WTC11 (cell line): ENCODE measurements at regions not wholly inside any gene's neighbourhood (a gene's known extent, or its start where the extent isn't known, plus 50 kb on each side); places are given as distances from the start of the nearest gene placed in this dataset.

Experiments used
- IRF2 ChIP-seq: sonication (generic); formaldehyde crosslinking; IDR thresholded peaks from 2 replicates; pipeline ENCODE4 v1.8.0; 2022; ENCODE audit warnings: low read depth, missing genetic modification reagents, borderline replicate concordance
- KAT7 ChIP-seq: sonication (generic); formaldehyde crosslinking; IDR thresholded peaks from 2 replicates; pipeline ENCODE4 v1.8.1; 2023; ENCODE audit warnings: missing genetic modification reagents, mild to moderate bottlenecking, borderline replicate concordance
- TF ChIP-seq, protein P1 (sequence below): fragments of 200-600 bp; IDR thresholded peaks from 2 replicates; pipeline ENCODE4 v1.8.0; 2022; ENCODE audit warnings: antibody characterized with exemption

- TF ChIP-seq, protein P1, sequence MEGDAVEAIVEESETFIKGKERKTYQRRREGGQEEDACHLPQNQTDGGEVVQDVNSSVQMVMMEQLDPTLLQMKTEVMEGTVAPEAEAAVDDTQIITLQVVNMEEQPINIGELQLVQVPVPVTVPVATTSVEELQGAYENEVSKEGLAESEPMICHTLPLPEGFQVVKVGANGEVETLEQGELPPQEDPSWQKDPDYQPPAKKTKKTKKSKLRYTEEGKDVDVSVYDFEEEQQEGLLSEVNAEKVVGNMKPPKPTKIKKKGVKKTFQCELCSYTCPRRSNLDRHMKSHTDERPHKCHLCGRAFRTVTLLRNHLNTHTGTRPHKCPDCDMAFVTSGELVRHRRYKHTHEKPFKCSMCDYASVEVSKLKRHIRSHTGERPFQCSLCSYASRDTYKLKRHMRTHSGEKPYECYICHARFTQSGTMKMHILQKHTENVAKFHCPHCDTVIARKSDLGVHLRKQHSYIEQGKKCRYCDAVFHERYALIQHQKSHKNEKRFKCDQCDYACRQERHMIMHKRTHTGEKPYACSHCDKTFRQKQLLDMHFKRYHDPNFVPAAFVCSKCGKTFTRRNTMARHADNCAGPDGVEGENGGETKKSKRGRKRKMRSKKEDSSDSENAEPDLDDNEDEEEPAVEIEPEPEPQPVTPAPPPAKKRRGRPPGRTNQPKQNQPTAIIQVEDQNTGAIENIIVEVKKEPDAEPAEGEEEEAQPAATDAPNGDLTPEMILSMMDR = no peak
- TF ChIP-seq IRF2 (CRISPR knock-in tag) (no peak), KAT7 (no peak)
Measured at GRCh38 chr17:33925649-33926048, 329.4 kb upstream of the CCL2 start.
